HCT116 (cell line): ENCODE measurements at regions not wholly inside any gene's neighbourhood (a gene's known extent, or its start where the extent isn't known, plus 50 kb on each side); places are given as distances from the start of the nearest gene placed in this dataset.

Source experiments
- ATAC-seq: fragments of 200-7000 bp; cut with Tn5 transposase; 2 replicates; pipeline ENCODE4 v1.9.1; 2020; ENCODE audit warnings: mild to moderate bottlenecking, moderate library complexity
- BruUV-seq: library from RNA; stranded (reverse); fragments of 400-500 nt; replicated peaks from 2 replicates; lab custom pipeline; 2021; lab: Mats Ljungman, UMichigan
- CTCF ChIA-PET: fragments of 300-600 bp; sonication (Branson Sonifier 250); formaldehyde crosslinking; loops from one replicate; lab custom pipeline; 2021; ENCODE audit warnings: antibody characterized with exemption; lab: Charles Lee
- POLR2A ChIA-PET: fragments of 300-600, 350-600 bp; sonication (Branson Sonifier 250); formaldehyde crosslinking; loops from one replicate; lab custom pipeline; 2021; ENCODE audit warnings: antibody characterized with exemption; lab: Charles Lee
- RAD21 ChIA-PET, 2 experiments: fragments of 300-600 bp; sonication (Branson Sonifier 250); formaldehyde crosslinking; loops; one replicate each; lab custom pipeline; 2023; ENCODE audit warnings: low total read pairs in 2 of 2; ENCODE audit not compliant: uncharacterized antibody in 2 of 2, unreplicated experiment in 2 of 2, low non-redundant PET in 1 of 2; lab: Charles Lee
- DNase-seq: peaks from one replicate; pipeline ENCODE4 v3.0.0-alpha.2; 2010; ENCODE audit warnings: low read depth, low spot score
- H2AFZ ChIP-seq: fragments of 200-600 bp; shearing (Covaris generic), sonication (generic); 2 replicates; pipeline ENCODE4 v1.6.1; 2017; ENCODE audit warnings: low read depth, mixed run types, mixed read lengths, antibody characterized with exemption, low read length; ENCODE audit not compliant: poor library complexity, severe bottlenecking
- H3K27ac ChIP-seq: 2 replicates; pipeline ENCODE4 v1.5.1; 2012; ENCODE audit warnings: low read depth, low read length
- H3K27me3 ChIP-seq: fragments of 200-600 bp; sonication (generic); 2 replicates; pipeline ENCODE4 v1.6.1; 2016; ENCODE audit warnings: mixed run types, low read length, mixed read lengths; ENCODE audit not compliant: insufficient read depth
- H3K36me3 ChIP-seq, 2 experiments: fragments of 200-500 bp in 1 of 2; fragments of 200-600 bp in 1 of 2; sonication (Bioruptor generic) in 1 of 2; sonication (generic) in 1 of 2; 2 replicates each; pipeline versions ENCODE4 v1.5.1 to v1.6.1; 2014 to 2016; ENCODE audit warnings: low read length in 2 of 2, inconsistent platforms in 1 of 2, mixed read lengths in 1 of 2, mixed run types in 1 of 2; ENCODE audit not compliant: insufficient read depth in 2 of 2, control insufficient read depth in 1 of 2
- H3K4me1 ChIP-seq, 2 experiments: fragments of 200-600 bp in 1 of 2; sonication (generic) in 1 of 2; 2 replicates each; pipeline versions ENCODE4 v1.5.1 to v1.6.1; 2012 to 2017; ENCODE audit warnings: low read length in 2 of 2, inconsistent platforms in 1 of 2, mild to moderate bottlenecking in 1 of 2, mixed read lengths in 1 of 2, mixed run types in 1 of 2, moderate library complexity in 1 of 2; ENCODE audit not compliant: insufficient read depth in 2 of 2, control insufficient read depth in 1 of 2
- H3K4me2 ChIP-seq: fragments of 200-600 bp; sonication (generic); 2 replicates; pipeline ENCODE4 v1.6.1; 2017; ENCODE audit warnings: mixed run types, low read length, mixed read lengths
- H3K4me3 ChIP-seq, 2 experiments: fragments of 200-600 bp in 1 of 2; sonication (generic) in 1 of 2; replicated peaks in 1 of 2; 2 replicates each; pipeline ENCODE4 v1.5.1; 2011 to 2016; ENCODE audit warnings: low read length in 2 of 2, control low read depth in 1 of 2, low read depth in 1 of 2, mild to moderate bottlenecking in 1 of 2, mixed read lengths in 1 of 2, mixed run types in 1 of 2
- H3K79me2 ChIP-seq: fragments of 200-600 bp; sonication (generic); 2 replicates; pipeline ENCODE4 v1.6.1; 2017; ENCODE audit warnings: mild to moderate bottlenecking, mixed run types, low read length, moderate library complexity, mixed read lengths; ENCODE audit not compliant: insufficient read depth
- H3K9ac ChIP-seq: fragments of 200-600 bp; sonication (generic); 2 replicates; pipeline ENCODE4 v1.6.1; 2016; ENCODE audit warnings: low read length, mixed read lengths
- H3K9me2 ChIP-seq: fragments of 200-600 bp; sonication (generic), shearing (Covaris generic); 2 replicates; pipeline ENCODE4 v1.6.1; 2017; ENCODE audit warnings: mixed run types, mild to moderate bottlenecking, moderate library complexity; ENCODE audit not compliant: insufficient read depth
- H3K9me3 ChIP-seq, 2 experiments: fragments of 200-500 bp in 1 of 2; fragments of 200-600 bp in 1 of 2; sonication (Bioruptor generic) in 1 of 2; sonication (generic) in 1 of 2; 2 replicates each; pipeline ENCODE4 v1.6.1; 2014 to 2017; ENCODE audit warnings: low read length in 2 of 2, mixed read lengths in 2 of 2, inconsistent platforms in 1 of 2, low read depth in 1 of 2, mild to moderate bottlenecking in 1 of 2, mixed run types in 1 of 2, moderate library complexity in 1 of 2; ENCODE audit not compliant: control insufficient read depth in 1 of 2, insufficient read depth in 1 of 2
- H4K20me1 ChIP-seq: fragments of 200-600 bp; sonication (generic), shearing (Covaris generic); 2 replicates; pipeline ENCODE4 v1.6.1; 2017; ENCODE audit warnings: mixed run types, mild to moderate bottlenecking, moderate library complexity; ENCODE audit not compliant: insufficient read depth
- JUND ChIP-seq: IDR thresholded peaks from 2 replicates; pipeline ENCODE4 v1.6.1; 2012
- MAX ChIP-seq: IDR thresholded peaks from 2 replicates; pipeline ENCODE4 v1.6.1; 2012
- SP1 ChIP-seq: IDR thresholded peaks from 2 replicates; pipeline ENCODE4 v1.6.1; 2012; ENCODE audit warnings: low read depth
- TCF7L2 ChIP-seq: IDR thresholded peaks from 2 replicates; pipeline ENCODE4 v1.7.0; 2011; ENCODE audit warnings: borderline replicate concordance, inconsistent platforms; ENCODE audit not compliant: insufficient read depth, insufficient read length; ENCODE audit errors: extremely low read depth
- YY1 ChIP-seq: IDR thresholded peaks from 2 replicates; pipeline ENCODE4 v1.6.1; 2011; ENCODE audit warnings: low read length, low read depth, moderate library complexity, mild to moderate bottlenecking; ENCODE audit not compliant: insufficient replicate concordance; ENCODE audit errors: extremely low read depth
- intact Hi-C: fragments of 100-400 bp; cut with micrococcal nuclease; formaldehyde crosslinking; loops from 2 replicates; pipeline ENCODE4 v1.10.0; 2022

GRCh38 chr9:99399474-99399873 is 177.4 kb downstream of the SEC61B start:
- Histone ChIP-seq H4K20me1 (no peaks in the 10 kb centered on the region), H3K9me3 (no peaks in the 10 kb centered on the region), H3K4me1 (no peaks in the 10 kb centered on the region), H3K79me2 (no peaks in the 10 kb centered on the region), H3K4me2 (no peak overlapping the region), H3K27me3 (no peaks in the 10 kb centered on the region), H3K9me2 (no peaks in the 10 kb centered on the region), H3K9ac (no peak overlapping the region), H3K27ac (no peak overlapping the region), H2AFZ (no peak overlapping the region), H3K36me3 (no peaks in the 10 kb centered on the region), H3K4me3 (no peak overlapping the region)
- RAD21 ChIA-PET: no interaction called here
- ATAC-seq: no peak
- POLR2A ChIA-PET: no interaction called here
- intact Hi-C loops: no loop called here
- BruUV-seq: no TSS peak
- CTCF ChIA-PET: no interaction called here
- no peak for DNase-seq
- no peak for TF ChIP-seq SP1

- Histone ChIP-seq H3K9me3 (no peaks in the 10 kb centered on the region), H3K4me3 (no peak overlapping the region), H3K9ac (no peak overlapping the region), H3K9me2 (no peaks in the 10 kb centered on the region), H3K27me3 (no peaks in the 10 kb centered on the region), H2AFZ (no peak overlapping the region), H3K4me1 (no peaks in the 10 kb centered on the region), H4K20me1 (no peaks in the 10 kb centered on the region), H3K36me3 (no peaks in the 10 kb centered on the region), H3K4me2 (no peak overlapping the region), H3K27ac (no peak overlapping the region), H3K79me2 (no peaks in the 10 kb centered on the region)
- ATAC-seq (no peak), DNase-seq (no peak)
- ChIA-PET POLR2A (no interaction called here), CTCF (no interaction called here), RAD21 (no interaction called here)
- no peak for TF ChIP-seq YY1
- TF ChIP-seq TCF7L2: no peak
- no peak for TF ChIP-seq JUND
- TF ChIP-seq MAX: no peak
- intact Hi-C loops: no loop called here
- no TSS peak for BruUV-seq
These were observed 178.2 kb downstream of the SEC61B start for GRCh38 chr9:99400184-99400731.
